ENCODE measurements at regions not wholly inside any gene's neighbourhood (a gene's known extent, or its start where the extent isn't known, plus 50 kb on each side); places are given as distances from the start of the nearest gene placed in this dataset.

- TF ChIP-seq, protein P1, sequence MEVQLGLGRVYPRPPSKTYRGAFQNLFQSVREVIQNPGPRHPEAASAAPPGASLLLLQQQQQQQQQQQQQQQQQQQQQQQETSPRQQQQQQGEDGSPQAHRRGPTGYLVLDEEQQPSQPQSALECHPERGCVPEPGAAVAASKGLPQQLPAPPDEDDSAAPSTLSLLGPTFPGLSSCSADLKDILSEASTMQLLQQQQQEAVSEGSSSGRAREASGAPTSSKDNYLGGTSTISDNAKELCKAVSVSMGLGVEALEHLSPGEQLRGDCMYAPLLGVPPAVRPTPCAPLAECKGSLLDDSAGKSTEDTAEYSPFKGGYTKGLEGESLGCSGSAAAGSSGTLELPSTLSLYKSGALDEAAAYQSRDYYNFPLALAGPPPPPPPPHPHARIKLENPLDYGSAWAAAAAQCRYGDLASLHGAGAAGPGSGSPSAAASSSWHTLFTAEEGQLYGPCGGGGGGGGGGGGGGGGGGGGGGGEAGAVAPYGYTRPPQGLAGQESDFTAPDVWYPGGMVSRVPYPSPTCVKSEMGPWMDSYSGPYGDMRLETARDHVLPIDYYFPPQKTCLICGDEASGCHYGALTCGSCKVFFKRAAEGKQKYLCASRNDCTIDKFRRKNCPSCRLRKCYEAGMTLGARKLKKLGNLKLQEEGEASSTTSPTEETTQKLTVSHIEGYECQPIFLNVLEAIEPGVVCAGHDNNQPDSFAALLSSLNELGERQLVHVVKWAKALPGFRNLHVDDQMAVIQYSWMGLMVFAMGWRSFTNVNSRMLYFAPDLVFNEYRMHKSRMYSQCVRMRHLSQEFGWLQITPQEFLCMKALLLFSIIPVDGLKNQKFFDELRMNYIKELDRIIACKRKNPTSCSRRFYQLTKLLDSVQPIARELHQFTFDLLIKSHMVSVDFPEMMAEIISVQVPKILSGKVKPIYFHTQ (CRISPR knock-in tag; IDR thresholded peaks at IDR 0.05): no peak
- TF ChIP-seq, protein P2, sequence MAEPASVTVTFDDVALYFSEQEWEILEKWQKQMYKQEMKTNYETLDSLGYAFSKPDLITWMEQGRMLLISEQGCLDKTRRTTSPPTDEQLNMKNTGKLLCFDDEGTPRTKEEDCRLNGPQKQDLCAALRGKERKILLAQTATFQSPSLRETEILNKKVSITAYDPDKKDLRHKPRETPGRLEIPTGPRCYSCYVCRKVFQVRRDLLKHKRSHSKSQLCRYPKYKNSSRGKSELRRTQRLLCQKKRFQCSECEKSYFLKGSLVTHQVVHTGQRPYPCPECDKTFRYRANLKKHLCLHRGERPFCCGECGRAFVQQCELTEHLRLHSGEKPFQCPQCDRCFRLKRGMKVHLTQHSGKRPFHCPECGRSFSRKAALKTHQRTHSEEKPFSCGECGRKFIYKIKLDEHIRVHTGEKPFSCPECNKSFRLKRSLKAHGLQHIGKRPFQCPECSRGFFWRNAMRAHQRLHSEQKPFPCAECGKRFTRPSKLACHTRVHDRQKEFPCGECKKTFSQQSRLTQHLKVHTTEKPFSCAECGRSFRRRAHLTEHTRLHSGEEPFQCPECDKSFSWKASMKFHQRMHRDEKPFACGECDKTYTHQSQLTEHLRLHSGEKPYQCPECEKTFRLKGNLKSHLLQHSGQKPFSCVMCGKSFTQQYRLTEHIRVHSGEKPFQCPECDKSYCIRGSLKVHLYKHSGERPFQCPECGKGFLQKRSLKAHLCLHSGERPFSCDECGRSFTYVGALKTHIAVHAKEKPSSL (CRISPR knock-in tag; conservative IDR thresholded peaks at IDR 0.05): no peak
- TF ChIP-seq, protein P3, sequence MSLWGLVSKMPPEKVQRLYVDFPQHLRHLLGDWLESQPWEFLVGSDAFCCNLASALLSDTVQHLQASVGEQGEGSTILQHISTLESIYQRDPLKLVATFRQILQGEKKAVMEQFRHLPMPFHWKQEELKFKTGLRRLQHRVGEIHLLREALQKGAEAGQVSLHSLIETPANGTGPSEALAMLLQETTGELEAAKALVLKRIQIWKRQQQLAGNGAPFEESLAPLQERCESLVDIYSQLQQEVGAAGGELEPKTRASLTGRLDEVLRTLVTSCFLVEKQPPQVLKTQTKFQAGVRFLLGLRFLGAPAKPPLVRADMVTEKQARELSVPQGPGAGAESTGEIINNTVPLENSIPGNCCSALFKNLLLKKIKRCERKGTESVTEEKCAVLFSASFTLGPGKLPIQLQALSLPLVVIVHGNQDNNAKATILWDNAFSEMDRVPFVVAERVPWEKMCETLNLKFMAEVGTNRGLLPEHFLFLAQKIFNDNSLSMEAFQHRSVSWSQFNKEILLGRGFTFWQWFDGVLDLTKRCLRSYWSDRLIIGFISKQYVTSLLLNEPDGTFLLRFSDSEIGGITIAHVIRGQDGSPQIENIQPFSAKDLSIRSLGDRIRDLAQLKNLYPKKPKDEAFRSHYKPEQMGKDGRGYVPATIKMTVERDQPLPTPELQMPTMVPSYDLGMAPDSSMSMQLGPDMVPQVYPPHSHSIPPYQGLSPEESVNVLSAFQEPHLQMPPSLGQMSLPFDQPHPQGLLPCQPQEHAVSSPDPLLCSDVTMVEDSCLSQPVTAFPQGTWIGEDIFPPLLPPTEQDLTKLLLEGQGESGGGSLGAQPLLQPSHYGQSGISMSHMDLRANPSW (CRISPR knock-in tag; conservative IDR thresholded peaks at IDR 0.05; ENCODE audit: low read depth): no peak
Observed at GRCh38 chr15:96197721-96198120, 132.8 kb upstream of the NR2F2 start (continued).

DNA sequence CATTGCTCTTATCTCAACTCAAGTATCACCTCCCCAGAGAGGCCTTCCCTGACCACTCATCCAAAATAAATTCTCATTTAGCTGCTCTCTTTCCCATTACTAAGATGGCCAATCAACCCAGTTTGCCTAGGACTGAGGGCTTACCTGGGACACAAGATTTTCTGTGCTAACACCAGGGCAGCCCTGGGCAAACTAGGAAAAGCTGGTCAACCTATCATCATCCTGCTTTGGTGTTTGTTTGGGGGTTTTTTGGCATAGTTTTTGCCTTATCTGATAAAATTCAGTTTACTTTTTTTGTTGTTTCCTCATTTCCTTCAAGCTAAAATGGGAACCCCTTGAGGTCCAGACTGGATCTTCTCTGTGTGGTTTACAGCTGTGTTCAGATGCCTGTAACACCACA is 131.4 kb upstream of the NR2F2 start:
- no peak for TF ChIP-seq GABPB1 (CRISPR knock-in tag; IDR thresholded peaks at IDR 0.05)
- no peak for TF ChIP-seq HMGA2 (CRISPR knock-in tag; IDR thresholded peaks at IDR 0.05)
- TF ChIP-seq GRHL2 (CRISPR knock-in tag; IDR thresholded peaks at IDR 0.05; ENCODE audit: insufficient replicate concordance, severe bottlenecking): no peak
- no peak for TF ChIP-seq ESRRA (CRISPR knock-in tag; IDR thresholded peaks at IDR 0.05; ENCODE audit: borderline replicate concordance)
- no peak for TF ChIP-seq NR1H2 (CRISPR knock-in tag; IDR thresholded peaks at IDR 0.05)
- no peak for TF ChIP-seq FOXP1 (CRISPR knock-in tag; IDR thresholded peaks at IDR 0.05; ENCODE audit: borderline replicate concordance)
- no peak for TF ChIP-seq RORB (CRISPR knock-in tag; IDR thresholded peaks at IDR 0.05)
- TF ChIP-seq ZNF263 (CRISPR knock-in tag; IDR thresholded peaks at IDR 0.05; ENCODE audit: low read depth): no peak
- no peak for TF ChIP-seq SOX15 (CRISPR knock-in tag; IDR thresholded peaks at IDR 0.05)
- no peak for TF ChIP-seq FOXP4 (CRISPR knock-in tag; IDR thresholded peaks at IDR 0.05)
- TF ChIP-seq KAT7 (CRISPR knock-in tag; IDR thresholded peaks at IDR 0.05; ENCODE audit: borderline replicate concordance): no peak
- no peak overlapping the region for H3K4me3 Mint-ChIP-seq
- POLR2A ChIA-PET: interaction anchor here (0.8 kb wide), 1 partner anchor 23 kb away, joined by 3 read pairs; no protein-coding TSS in a partner anchor
- peaks cover 10% of the 10 kb centered on the region for H3K9me3 Mint-ChIP-seq
- no peaks in the 10 kb centered on the region for H3K4me1 Mint-ChIP-seq
- ATAC-seq (no peak), DNase-seq (ENCODE audit: low spot score) (no peak)
- no peaks in the 10 kb centered on the region for H3K36me3 Mint-ChIP-seq
- H3K27me3 Mint-ChIP-seq (ENCODE audit: low read depth): no peaks in the 10 kb centered on the region
- CTCF ChIA-PET: no interaction called here
- no peak overlapping the region for H3K27ac Mint-ChIP-seq
